A673 (cell line): ENCODE measurements at regions not wholly inside any gene's neighbourhood (a gene's known extent, or its start where the extent isn't known, plus 50 kb on each side); places are given as distances from the start of the nearest gene placed in this dataset.

Source experiments
- BruUV-seq: library from RNA; stranded (reverse); fragments of 400-500 nt; replicated peaks from 2 replicates; lab custom pipeline; 2021; lab: Mats Ljungman, UMichigan
- CTCF ChIA-PET: fragments of 300-600 bp; sonication (Branson Sonifier 250); formaldehyde crosslinking; loops from one replicate; lab custom pipeline; 2022; ENCODE audit warnings: antibody characterized with exemption; lab: Charles Lee
- POLR2A ChIA-PET: fragments of 300-600 bp; sonication (Branson Sonifier 250); formaldehyde crosslinking; loops from one replicate; lab custom pipeline; 2022; ENCODE audit warnings: antibody characterized with exemption; ENCODE audit not compliant: low non-redundant PET; lab: Charles Lee
- DNase-seq: peaks from one replicate; pipeline ENCODE4 v3.0.0-alpha.2; 2015; ENCODE audit warnings: low spot score
- H3K27ac ChIP-seq: fragments of 200-600 bp; sonication (generic); 2 replicates; pipeline ENCODE4 v1.5.1; 2016; ENCODE audit warnings: mixed run types, low read depth, mild to moderate bottlenecking, mixed read lengths, antibody characterized with exemption, low read length; ENCODE audit not compliant: poor library complexity, severe bottlenecking
- H3K27me3 ChIP-seq: fragments of 200-600 bp; sonication (generic); replicated peaks from 2 replicates; pipeline ENCODE4 v1.6.1; 2017; ENCODE audit warnings: mixed run types, low read depth, mild to moderate bottlenecking, mixed read lengths, antibody characterized with exemption, low read length; ENCODE audit not compliant: insufficient read depth, poor library complexity
- H3K36me3 ChIP-seq: fragments of 200-600 bp; sonication (generic); 2 replicates; pipeline ENCODE4 v1.6.1; 2016; ENCODE audit warnings: mixed run types, mild to moderate bottlenecking, mixed read lengths, antibody characterized with exemption, low read length; ENCODE audit not compliant: insufficient read depth, poor library complexity, severe bottlenecking
- H3K4me1 ChIP-seq: fragments of 200-600 bp; sonication (generic); 2 replicates; pipeline ENCODE4 v1.6.1; 2017; ENCODE audit warnings: mixed run types, mild to moderate bottlenecking, mixed read lengths, antibody characterized with exemption, low read length; ENCODE audit not compliant: insufficient read depth, poor library complexity, severe bottlenecking
- H3K4me3 ChIP-seq: fragments of 200-600 bp; sonication (generic); 2 replicates; pipeline ENCODE4 v1.5.1; 2016; ENCODE audit warnings: low read depth, mixed run types, mild to moderate bottlenecking, mixed read lengths, low read length; ENCODE audit not compliant: poor library complexity, severe bottlenecking
- H3K9me3 ChIP-seq: fragments of 200-600 bp; sonication (generic); 2 replicates; pipeline ENCODE4 v1.6.1; 2016; ENCODE audit warnings: mixed run types, low read depth, mild to moderate bottlenecking, mixed read lengths, antibody characterized with exemption, low read length; ENCODE audit not compliant: poor library complexity, severe bottlenecking
- CTCF ChIP-seq: fragments of 300-800, 200-600 bp; sonication (generic); conservative IDR thresholded peaks from 2 replicates; pipeline ENCODE4 v1.5.1; 2017; ENCODE audit warnings: low read depth, mild to moderate bottlenecking, antibody characterized with exemption, low read length, moderate library complexity, mixed read lengths
- EZH2 ChIP-seq: fragments of 200-600 bp; sonication (generic); IDR thresholded peaks from 2 replicates; pipeline ENCODE4 v1.6.1; 2017; ENCODE audit warnings: borderline replicate concordance, low read depth, mild to moderate bottlenecking, mixed read lengths, antibody characterized with exemption, low read length; ENCODE audit not compliant: poor library complexity, severe bottlenecking
- intact Hi-C: fragments of 100-400 bp; cut with micrococcal nuclease; formaldehyde crosslinking; loops from one replicate; pipeline ENCODE4 v1.10.0; 2022; ENCODE audit not compliant: unreplicated experiment

- H3K4me1 ChIP-seq: no peaks in the 10 kb centered on the region
- ChIA-PET POLR2A (no interaction called here), CTCF (no interaction called here)
- no peak for TF ChIP-seq CTCF
- no peak for TF ChIP-seq EZH2
- no peak overlapping the region for H3K4me3 ChIP-seq
- intact Hi-C loops: no loop called here
- no peaks in the 10 kb centered on the region for H3K36me3 ChIP-seq
- no TSS peak for BruUV-seq
- DNase-seq: no peak
- H3K9me3 ChIP-seq: no peaks in the 10 kb centered on the region
- H3K27ac ChIP-seq: no peak overlapping the region
- H3K27me3 ChIP-seq: peaks cover 22% of the 10 kb centered on the region
Observed at GRCh38 chr2:22221006-22221405, 1097.2 kb downstream of the TDRD15 start.

GRCh38 chr2:22238967-22239366 lies 1115.2 kb downstream of the TDRD15 start:
- Histone ChIP-seq H3K27me3 (peaks cover 16% of the 10 kb centered on the region), H3K27ac (no peak overlapping the region), H3K4me1 (no peaks in the 10 kb centered on the region), H3K4me3 (no peak overlapping the region), H3K36me3 (no peaks in the 10 kb centered on the region), H3K9me3 (no peaks in the 10 kb centered on the region)
- ChIA-PET POLR2A (no interaction called here), CTCF (no interaction called here)
- no TSS peak for BruUV-seq
- intact Hi-C loops: no loop called here
- TF ChIP-seq CTCF: no peak
- no peak for TF ChIP-seq EZH2
- DNase-seq: no peak

GRCh38 chr2:22247466-22247865 lies 1123.7 kb downstream of the TDRD15 start:
- TF ChIP-seq CTCF (no peak), EZH2 (no peak)
- no peaks in the 10 kb centered on the region for H3K4me1 ChIP-seq
- intact Hi-C loops: no loop called here
- H3K9me3 ChIP-seq: no peaks in the 10 kb centered on the region
- H3K27me3 ChIP-seq: peaks cover 30% of the 10 kb centered on the region
- ChIA-PET CTCF (no interaction called here), POLR2A (interaction anchor here (0.6 kb wide), 1 partner anchor 35 kb away, joined by 3 read pairs; no protein-coding TSS in a partner anchor)
- H3K36me3 ChIP-seq: no peaks in the 10 kb centered on the region
- no peak for DNase-seq
- BruUV-seq: no TSS peak
- H3K27ac ChIP-seq: no peak overlapping the region
- H3K4me3 ChIP-seq: no peak overlapping the region
